HL-60 (cell line): ENCODE measurements at regions not wholly inside any gene's neighbourhood (a gene's known extent, or its start where the extent isn't known, plus 50 kb on each side); places are given as distances from the start of the nearest gene placed in this dataset.

Source experiments
- DNase-seq, 2 experiments: peaks; one replicate each; pipeline ENCODE4 v3.0.0-alpha.2; 2010 to 2020; ENCODE audit warnings: low read depth in 1 of 2, low spot score in 1 of 2
- H3K27ac ChIP-seq: fragments of 250-450 bp; sonication (Bioruptor Pico); replicated peaks from 2 replicates; pipeline ENCODE4 v1.5.1; 2020; ENCODE audit warnings: mild to moderate bottlenecking, moderate library complexity
- H3K27me3 ChIP-seq: fragments of 250-450 bp; sonication (Bioruptor Pico); 2 replicates; pipeline ENCODE4 v1.5.1; 2021; ENCODE audit warnings: mild to moderate bottlenecking, moderate library complexity; ENCODE audit not compliant: insufficient read depth, poor library complexity, severe bottlenecking
- H3K4me3 ChIP-seq: replicated peaks from 2 replicates; pipeline ENCODE4 v1.5.1; 2011; ENCODE audit warnings: mild to moderate bottlenecking, control low read depth, low read length; ENCODE audit not compliant: insufficient read depth
- GABPA ChIP-seq: IDR thresholded peaks from 2 replicates; pipeline ENCODE4 v1.6.1; 2012; ENCODE audit warnings: low read depth
- POLR2AphosphoS5 ChIP-seq: IDR thresholded peaks from 2 replicates; pipeline ENCODE4 v1.6.1; 2012; ENCODE audit warnings: low read depth
- SPI1 ChIP-seq: IDR thresholded peaks from 2 replicates; pipeline ENCODE4 v1.6.1; 2012; ENCODE audit warnings: low read depth, mild to moderate bottlenecking, borderline replicate concordance
- TF ChIP-seq, protein P1 (sequence below): IDR thresholded peaks from 2 replicates; pipeline ENCODE4 v1.6.1; 2012; ENCODE audit warnings: low read depth; ENCODE audit not compliant: insufficient replicate concordance
- TF ChIP-seq, protein P2 (sequence below): IDR thresholded peaks from one replicate; pipeline ENCODE4 v1.5.1; 2011; ENCODE audit warnings: low read length, control low read depth, inconsistent platforms; ENCODE audit not compliant: insufficient read depth

DNA sequence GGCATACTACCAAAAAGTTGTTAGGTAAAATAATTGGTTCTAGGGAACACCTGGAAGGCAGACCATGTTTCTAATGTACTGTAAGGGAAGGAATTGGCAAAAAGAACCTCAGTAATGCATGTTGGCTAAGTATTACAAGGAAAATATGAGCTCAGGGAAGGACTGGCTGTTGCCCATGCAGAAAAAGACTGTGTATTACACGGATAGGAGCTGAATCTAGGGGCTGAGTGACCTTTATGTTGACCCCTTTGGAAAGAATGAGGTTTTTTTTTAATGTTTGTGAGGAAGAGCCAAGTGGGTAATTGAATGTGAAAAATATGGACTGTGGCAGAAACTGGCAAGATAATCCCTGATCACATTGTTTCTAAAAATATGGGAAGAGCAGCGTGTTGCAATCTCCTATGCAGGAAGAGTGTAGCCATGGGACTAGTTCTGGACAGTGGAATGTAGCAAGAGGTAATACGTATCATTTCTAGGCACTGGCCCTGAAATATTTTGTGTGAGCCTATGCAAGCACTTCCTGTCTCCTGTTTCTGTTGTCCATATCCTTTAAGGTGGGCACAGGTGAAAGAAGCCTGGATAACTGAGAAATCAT is 95.1 kb upstream of the CNTNAP4 start:
- Histone ChIP-seq H3K4me3 (no peak overlapping the region), H3K27ac (no peak overlapping the region), H3K27me3 (no peaks in the 10 kb centered on the region)
- no peak for TF ChIP-seq GABPA
- TF ChIP-seq POLR2AphosphoS5: no peak
- TF ChIP-seq, protein P1, sequence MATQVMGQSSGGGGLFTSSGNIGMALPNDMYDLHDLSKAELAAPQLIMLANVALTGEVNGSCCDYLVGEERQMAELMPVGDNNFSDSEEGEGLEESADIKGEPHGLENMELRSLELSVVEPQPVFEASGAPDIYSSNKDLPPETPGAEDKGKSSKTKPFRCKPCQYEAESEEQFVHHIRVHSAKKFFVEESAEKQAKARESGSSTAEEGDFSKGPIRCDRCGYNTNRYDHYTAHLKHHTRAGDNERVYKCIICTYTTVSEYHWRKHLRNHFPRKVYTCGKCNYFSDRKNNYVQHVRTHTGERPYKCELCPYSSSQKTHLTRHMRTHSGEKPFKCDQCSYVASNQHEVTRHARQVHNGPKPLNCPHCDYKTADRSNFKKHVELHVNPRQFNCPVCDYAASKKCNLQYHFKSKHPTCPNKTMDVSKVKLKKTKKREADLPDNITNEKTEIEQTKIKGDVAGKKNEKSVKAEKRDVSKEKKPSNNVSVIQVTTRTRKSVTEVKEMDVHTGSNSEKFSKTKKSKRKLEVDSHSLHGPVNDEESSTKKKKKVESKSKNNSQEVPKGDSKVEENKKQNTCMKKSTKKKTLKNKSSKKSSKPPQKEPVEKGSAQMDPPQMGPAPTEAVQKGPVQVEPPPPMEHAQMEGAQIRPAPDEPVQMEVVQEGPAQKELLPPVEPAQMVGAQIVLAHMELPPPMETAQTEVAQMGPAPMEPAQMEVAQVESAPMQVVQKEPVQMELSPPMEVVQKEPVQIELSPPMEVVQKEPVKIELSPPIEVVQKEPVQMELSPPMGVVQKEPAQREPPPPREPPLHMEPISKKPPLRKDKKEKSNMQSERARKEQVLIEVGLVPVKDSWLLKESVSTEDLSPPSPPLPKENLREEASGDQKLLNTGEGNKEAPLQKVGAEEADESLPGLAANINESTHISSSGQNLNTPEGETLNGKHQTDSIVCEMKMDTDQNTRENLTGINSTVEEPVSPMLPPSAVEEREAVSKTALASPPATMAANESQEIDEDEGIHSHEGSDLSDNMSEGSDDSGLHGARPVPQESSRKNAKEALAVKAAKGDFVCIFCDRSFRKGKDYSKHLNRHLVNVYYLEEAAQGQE: no peak
- TF ChIP-seq, protein P2, sequence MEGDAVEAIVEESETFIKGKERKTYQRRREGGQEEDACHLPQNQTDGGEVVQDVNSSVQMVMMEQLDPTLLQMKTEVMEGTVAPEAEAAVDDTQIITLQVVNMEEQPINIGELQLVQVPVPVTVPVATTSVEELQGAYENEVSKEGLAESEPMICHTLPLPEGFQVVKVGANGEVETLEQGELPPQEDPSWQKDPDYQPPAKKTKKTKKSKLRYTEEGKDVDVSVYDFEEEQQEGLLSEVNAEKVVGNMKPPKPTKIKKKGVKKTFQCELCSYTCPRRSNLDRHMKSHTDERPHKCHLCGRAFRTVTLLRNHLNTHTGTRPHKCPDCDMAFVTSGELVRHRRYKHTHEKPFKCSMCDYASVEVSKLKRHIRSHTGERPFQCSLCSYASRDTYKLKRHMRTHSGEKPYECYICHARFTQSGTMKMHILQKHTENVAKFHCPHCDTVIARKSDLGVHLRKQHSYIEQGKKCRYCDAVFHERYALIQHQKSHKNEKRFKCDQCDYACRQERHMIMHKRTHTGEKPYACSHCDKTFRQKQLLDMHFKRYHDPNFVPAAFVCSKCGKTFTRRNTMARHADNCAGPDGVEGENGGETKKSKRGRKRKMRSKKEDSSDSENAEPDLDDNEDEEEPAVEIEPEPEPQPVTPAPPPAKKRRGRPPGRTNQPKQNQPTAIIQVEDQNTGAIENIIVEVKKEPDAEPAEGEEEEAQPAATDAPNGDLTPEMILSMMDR: no peak
- no peak for TF ChIP-seq SPI1
- no peak for DNase-seq

DNA sequence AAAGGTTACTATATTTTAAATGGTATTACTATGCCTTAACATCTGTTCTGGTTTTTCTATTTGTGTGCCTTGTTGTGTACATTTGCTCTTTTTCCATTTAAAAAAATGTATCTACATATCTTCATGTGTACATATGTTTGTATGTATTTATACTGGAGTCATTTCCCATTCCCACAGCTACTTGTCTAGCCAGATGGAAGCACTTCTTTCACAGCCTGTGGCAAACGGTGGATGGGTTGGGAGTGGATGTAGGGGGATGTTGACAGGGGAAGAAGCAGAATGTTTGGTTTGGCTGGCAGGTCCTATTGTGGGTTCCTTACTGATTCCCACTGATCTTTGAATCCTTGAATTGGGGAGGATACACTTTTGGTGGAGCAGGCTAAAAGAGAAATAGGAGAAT is 93.6 kb upstream of the CNTNAP4 start:
- TF ChIP-seq POLR2AphosphoS5 (no peak), GABPA (no peak), SPI1 (no peak)
- TF ChIP-seq, protein P1: no peak
- TF ChIP-seq, protein P2: no peak
- Histone ChIP-seq H3K27ac (no peak overlapping the region), H3K27me3 (no peaks in the 10 kb centered on the region), H3K4me3 (no peak overlapping the region)
- no peak for DNase-seq

DNA sequence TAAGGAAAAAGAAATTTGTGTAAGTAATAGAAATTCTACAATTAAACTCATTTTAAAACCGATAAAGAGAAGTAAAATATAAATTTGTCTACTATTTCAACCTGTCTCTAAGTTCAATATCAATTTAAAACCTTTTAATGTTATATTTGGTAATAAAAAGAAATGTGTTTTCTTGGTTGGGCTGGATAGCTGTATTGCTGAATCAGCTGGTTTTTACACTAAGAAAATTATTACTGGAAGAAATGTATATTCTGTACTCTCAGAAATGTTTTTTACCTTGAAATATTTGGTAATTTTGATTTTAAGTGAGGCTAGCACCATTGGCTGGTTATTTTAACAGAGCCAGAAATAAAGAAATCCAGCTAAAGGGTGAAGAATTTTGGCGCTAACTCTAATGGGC is 87.1 kb upstream of the CNTNAP4 start:
- Histone ChIP-seq H3K27me3 (no peaks in the 10 kb centered on the region), H3K4me3 (no peak overlapping the region)
- TF ChIP-seq GABPA (no peak), SPI1 (no peak), POLR2AphosphoS5 (no peak)
- TF ChIP-seq, protein P2: no peak
- TF ChIP-seq, protein P1: no peak

More for the DNA sequence above, 87.1 kb upstream of the CNTNAP4 start:
- no peak overlapping the region for H3K27ac ChIP-seq
- DNase-seq: no peak
